Amniotic epithelial cell (primary cell): ENCODE measurements at regions not wholly inside any gene's neighbourhood (a gene's known extent, or its start where the extent isn't known, plus 50 kb on each side); places are given as distances from the start of the nearest gene placed in this dataset.
"Not testable (repeated sequence)": the region's sequence is repeated elsewhere in the genome, so short reads cannot be mapped to it uniquely, and the experiment has no call there.

ENCODE experiments used
- DNase-seq: peaks from one replicate; pipeline ENCODE4 v3.0.0-alpha.2; 2010; ENCODE audit warnings: low read depth

GRCh38 chr19:27890696-27891095 is 1322.3 kb downstream of the UQCRFS1 start:
- DNase-seq = no peak

GRCh38 chr19:27890206-27890605 is 1322.7 kb downstream of the UQCRFS1 start:
- no peak for DNase-seq

GRCh38 chr19:27889156-27889555 is 1323.8 kb downstream of the UQCRFS1 start:
- no peak for DNase-seq

- DNase-seq = no peak
Observed at GRCh38 chr19:27887946-27888345, 1325.0 kb downstream of the UQCRFS1 start.

- no peak for DNase-seq
Observed at GRCh38 chr19:27885359-27885758, 1327.6 kb downstream of the UQCRFS1 start.

- no peak for DNase-seq
Observed at GRCh38 chr19:27884376-27884775, 1328.6 kb downstream of the UQCRFS1 start.

GRCh38 chr19:27881213-27881612 is 1331.7 kb downstream of the UQCRFS1 start:
- no peak for DNase-seq

- DNase-seq = no peak
Observed at GRCh38 chr19:27876976-27877512, 1335.9 kb downstream of the UQCRFS1 start.

- DNase-seq = no peak
Observed at GRCh38 chr19:27876489-27876888, 1336.5 kb downstream of the UQCRFS1 start.

GRCh38 chr19:27872370-27872769 is 1340.6 kb downstream of the UQCRFS1 start:
- DNase-seq = no peak

- DNase-seq = no peak
Observed at GRCh38 chr19:27870293-27870692, 1342.7 kb downstream of the UQCRFS1 start.

- no peak for DNase-seq
Observed at GRCh38 chr19:27868007-27868406, 1344.9 kb downstream of the UQCRFS1 start.

GRCh38 chr19:27865927-27866777 is 1346.8 kb downstream of the UQCRFS1 start:
- no peak for DNase-seq

GRCh38 chr19:27861411-27861975 is 1351.5 kb downstream of the UQCRFS1 start:
- no peak for DNase-seq

GRCh38 chr19:27860309-27860934 is 1352.5 kb downstream of the UQCRFS1 start:
- DNase-seq = no peak

- no peak for DNase-seq
Observed at GRCh38 chr19:27859689-27860088, 1353.3 kb downstream of the UQCRFS1 start.

GRCh38 chr19:27858981-27859581 is 1353.9 kb downstream of the UQCRFS1 start:
- DNase-seq = no peak

GRCh38 chr19:27852931-27853330 is 1360.0 kb downstream of the UQCRFS1 start:
- DNase-seq = not testable (repeated sequence)

- no peak for DNase-seq
Observed at GRCh38 chr19:27851543-27852060, 1361.3 kb downstream of the UQCRFS1 start.

- DNase-seq = no peak
Observed at GRCh38 chr19:27851002-27851481, 1361.9 kb downstream of the UQCRFS1 start.

GRCh38 chr19:27846944-27847343 is 1366.0 kb downstream of the UQCRFS1 start:
- DNase-seq = no peak

GRCh38 chr19:27844261-27844660 is 1368.7 kb downstream of the UQCRFS1 start:
- DNase-seq = no peak
